Keratinocyte (primary cell): ENCODE measurements at regions not wholly inside any gene's neighbourhood (a gene's known extent, or its start where the extent isn't known, plus 50 kb on each side); places are given as distances from the start of the nearest gene placed in this dataset.

Source experiments
- DNase-seq: peaks from one replicate; pipeline ENCODE4 v3.0.0-alpha.2; 2011; ENCODE audit warnings: low read depth, missing footprints, low spot score
- FAIRE-seq: peaks from 2 replicates; lab custom pipeline; 2011; peaks lifted over from hg19 to GRCh38; lab: Jason Lieb, UNC
- H2AFZ ChIP-seq: 2 replicates; pipeline ENCODE4 v1.6.0; 2012; ENCODE audit warnings: low read length, control low read depth, inconsistent platforms; ENCODE audit not compliant: control insufficient read depth
- H3K27ac ChIP-seq: 2 replicates; pipeline ENCODE4 v1.5.1; 2011; ENCODE audit warnings: low read length; ENCODE audit not compliant: control insufficient read depth, insufficient read depth
- H3K27me3 ChIP-seq: 3 replicates; pipeline ENCODE4 v1.6.0; 2011; ENCODE audit warnings: low read length; ENCODE audit not compliant: control insufficient read depth, insufficient read depth; ENCODE audit errors: extremely low read depth
- H3K36me3 ChIP-seq, 2 experiments: 2 replicates in 1 of 2; 3 replicates in 1 of 2; pipeline ENCODE4 v1.5.1; 2011; ENCODE audit warnings: low read length in 2 of 2, mild to moderate bottlenecking in 1 of 2; ENCODE audit not compliant: control insufficient read depth in 2 of 2, insufficient read depth in 2 of 2; ENCODE audit errors: extremely low read depth in 1 of 2
- H3K4me1 ChIP-seq: 3 replicates; pipeline ENCODE4 v1.5.1; 2011; ENCODE audit warnings: low read length; ENCODE audit not compliant: control insufficient read depth, insufficient read depth; ENCODE audit errors: extremely low read depth
- H3K4me2 ChIP-seq: 3 replicates; pipeline ENCODE4 v1.6.0; 2011; ENCODE audit warnings: low read depth, low read length; ENCODE audit not compliant: control insufficient read depth, insufficient read depth; ENCODE audit errors: extremely low read depth
- H3K4me3 ChIP-seq, 3 experiments: fragments of 200-600 bp in 1 of 3; sonication (generic) in 1 of 3; 2 replicates in 2 of 3; 3 replicates in 1 of 3; pipeline ENCODE4 v1.5.1; 2011 to 2016; ENCODE audit warnings: low read length in 3 of 3, mild to moderate bottlenecking in 3 of 3, control low read depth in 2 of 3, inconsistent platforms in 1 of 3, low read depth in 1 of 3, mixed read lengths in 1 of 3, mixed run types in 1 of 3, moderate library complexity in 1 of 3; ENCODE audit not compliant: control insufficient read depth in 2 of 3, insufficient read depth in 2 of 3; ENCODE audit errors: extremely low read depth in 1 of 3
- H3K79me2 ChIP-seq: 2 replicates; pipeline ENCODE4 v1.6.0; 2012; ENCODE audit warnings: low read length; ENCODE audit not compliant: control insufficient read depth, insufficient read depth
- H3K9ac ChIP-seq: 3 replicates; pipeline ENCODE4 v1.6.0; 2011; ENCODE audit warnings: low read length; ENCODE audit not compliant: control insufficient read depth, insufficient read depth; ENCODE audit errors: extremely low read depth
- H3K9me1 ChIP-seq: 3 replicates; pipeline ENCODE4 v1.6.0; 2011; ENCODE audit warnings: low read length; ENCODE audit not compliant: control insufficient read depth, insufficient read depth; ENCODE audit errors: extremely low read depth
- H3K9me3 ChIP-seq: 2 replicates; pipeline ENCODE4 v1.5.1; 2012; ENCODE audit warnings: low read depth, low read length; ENCODE audit not compliant: control insufficient read depth
- H4K20me1 ChIP-seq: 3 replicates; pipeline ENCODE4 v1.6.0; 2011; ENCODE audit warnings: low read length; ENCODE audit not compliant: control insufficient read depth, insufficient read depth; ENCODE audit errors: extremely low read depth
- CTCF ChIP-seq, 3 experiments: IDR thresholded peaks in 1 of 3; conservative IDR thresholded peaks in 1 of 3; optimal IDR thresholded peaks in 1 of 3; 2 replicates in 2 of 3; 3 replicates in 1 of 3; pipeline versions ENCODE3 to v1.5.1; 2011; ENCODE audit warnings: low read length in 3 of 3, mild to moderate bottlenecking in 3 of 3, moderate library complexity in 2 of 3, control low read depth in 1 of 3, inconsistent platforms in 1 of 3; ENCODE audit not compliant: insufficient read depth in 2 of 3; ENCODE audit errors: extremely low read depth in 1 of 3
- EZH2 ChIP-seq: IDR thresholded peaks from one replicate; pipeline ENCODE4 v1.6.1; 2012; ENCODE audit warnings: inconsistent platforms, mild to moderate bottlenecking, low read length, moderate library complexity
- dilution Hi-C: fragments of 300-500 bp; cut with MboI; formaldehyde crosslinking; loops from one replicate; pipeline ENCODE4 v1.7.0; 2020; ENCODE audit warnings: low sequenced_read_pairs; ENCODE audit not compliant: extremely low pct_ligation_motif_present

- Histone ChIP-seq H3K4me3 (no peak overlapping the region), H2AFZ (no peak overlapping the region), H3K9me1 (no peaks in the 10 kb centered on the region), H3K27me3 (no peaks in the 10 kb centered on the region), H3K4me1 (no peaks in the 10 kb centered on the region), H3K4me2 (no peak overlapping the region), H3K9ac (no peak overlapping the region), H3K27ac (no peak overlapping the region), H3K36me3 (no peaks in the 10 kb centered on the region), H3K9me3 (no peaks in the 10 kb centered on the region), H3K79me2 (no peaks in the 10 kb centered on the region), H4K20me1 (no peaks in the 10 kb centered on the region)
- dilution Hi-C loops = no loop called here
- TF ChIP-seq EZH2 (no peak), CTCF (optimal IDR thresholded peaks at IDR 0.05 in 1 of 3, IDR thresholded peaks at IDR 0.05 in 1 of 3, conservative IDR thresholded peaks at IDR 0.05 in 1 of 3; ENCODE audit: extremely low read depth in 1 of 3, insufficient read depth in 2 of 3, low read length in 3 of 3) (no peak)
- FAIRE-seq (no peak), DNase-seq (no peak)
Measured at GRCh38 chr6:14936861-14937260, 309.0 kb upstream of the JARID2 start.

- dilution Hi-C loops = no loop called here
- no peak overlapping the region for H3K4me3 ChIP-seq
- FAIRE-seq (no peak), DNase-seq (no peak)
- H2AFZ ChIP-seq = no peak overlapping the region
- H3K4me2 ChIP-seq = no peak overlapping the region
- H3K9ac ChIP-seq = no peak overlapping the region
- TF ChIP-seq EZH2 = no peak
- no peak for TF ChIP-seq CTCF (optimal IDR thresholded peaks at IDR 0.05 in 1 of 3, IDR thresholded peaks at IDR 0.05 in 1 of 3, conservative IDR thresholded peaks at IDR 0.05 in 1 of 3; ENCODE audit: extremely low read depth in 1 of 3, insufficient read depth in 2 of 3, low read length in 3 of 3)
- H3K9me3 ChIP-seq = no peaks in the 10 kb centered on the region
- H3K9me1 ChIP-seq = no peaks in the 10 kb centered on the region
- no peak overlapping the region for H3K27ac ChIP-seq
- H3K4me1 ChIP-seq = no peaks in the 10 kb centered on the region
- H4K20me1 ChIP-seq = no peaks in the 10 kb centered on the region
- no peaks in the 10 kb centered on the region for H3K79me2 ChIP-seq
- no peaks in the 10 kb centered on the region for H3K36me3 ChIP-seq
- H3K27me3 ChIP-seq = no peaks in the 10 kb centered on the region
Measured at GRCh38 chr6:14943116-14943515, 302.8 kb upstream of the JARID2 start.
